Ishikawa (cell line): ENCODE measurements at regions not wholly inside any gene's neighbourhood (a gene's known extent, or its start where the extent isn't known, plus 50 kb on each side); places are given as distances from the start of the nearest gene placed in this dataset.

Experiments used
- CEBPB ChIP-seq: IDR thresholded peaks from 2 replicates; pipeline ENCODE4 v1.6.1; 2012
- CREB1 ChIP-seq: IDR thresholded peaks from 2 replicates; pipeline ENCODE4 v1.6.1; 2012; ENCODE audit warnings: low read depth
- EGR1 ChIP-seq: IDR thresholded peaks from 2 replicates; pipeline ENCODE4 v1.6.1; 2012
- EP300 ChIP-seq: IDR thresholded peaks from 2 replicates; pipeline ENCODE4 v1.6.1; 2012; ENCODE audit warnings: borderline replicate concordance
- FOXM1 ChIP-seq: IDR thresholded peaks from 2 replicates; pipeline ENCODE4 v1.6.1; 2012; ENCODE audit warnings: low read depth, borderline replicate concordance
- MAX ChIP-seq: IDR thresholded peaks from 2 replicates; pipeline ENCODE4 v1.6.1; 2012
- NFIC ChIP-seq: IDR thresholded peaks from 2 replicates; pipeline ENCODE4 v1.6.1; 2012
- RAD21 ChIP-seq: IDR thresholded peaks from 2 replicates; pipeline ENCODE4 v1.6.1; 2012; ENCODE audit warnings: low read depth
- REST ChIP-seq: IDR thresholded peaks from 2 replicates; pipeline ENCODE4 v1.6.1; 2012; ENCODE audit warnings: low read depth, mild to moderate bottlenecking
- TAF1 ChIP-seq: IDR thresholded peaks from 2 replicates; pipeline ENCODE4 v1.6.1; 2012; ENCODE audit warnings: low read depth, mild to moderate bottlenecking
- TCF12 ChIP-seq: IDR thresholded peaks from 2 replicates; pipeline ENCODE4 v1.6.1; 2012; ENCODE audit warnings: low read depth
- TEAD4 ChIP-seq: IDR thresholded peaks from 2 replicates; pipeline ENCODE4 v1.6.1; 2012
- USF1 ChIP-seq: IDR thresholded peaks from 2 replicates; pipeline ENCODE4 v1.6.1; 2012
- YY1 ChIP-seq: IDR thresholded peaks from 2 replicates; pipeline ENCODE4 v1.6.1; 2012; ENCODE audit warnings: low read depth
- ZBTB7A ChIP-seq: IDR thresholded peaks from 2 replicates; pipeline ENCODE4 v1.6.1; 2012; ENCODE audit warnings: low read depth

GRCh38 chr1:224541072-224541790 lies 74.9 kb upstream of the CNIH3 start:
- TF ChIP-seq RAD21: no peak
- no peak for TF ChIP-seq TCF12
- no peak for TF ChIP-seq ZBTB7A
- no peak for TF ChIP-seq TEAD4
- no peak for TF ChIP-seq MAX
- TF ChIP-seq CREB1: no peak
- TF ChIP-seq NFIC: no peak
- no peak for TF ChIP-seq USF1
- no peak for TF ChIP-seq YY1
- TF ChIP-seq EGR1: no peak
- no peak for TF ChIP-seq CEBPB
- no peak for TF ChIP-seq EP300

- TF ChIP-seq REST (no peak), NFIC (0 out of 2 replicates have a peak, but pooled peaks have one; percentile 13)
Measured at GRCh38 chr1:224541901-224542630, 74.1 kb upstream of the CNIH3 start.

- no peak for TF ChIP-seq TEAD4
- TF ChIP-seq EGR1: no peak
- TF ChIP-seq CEBPB: no peak
- no peak for TF ChIP-seq RAD21
Measured at GRCh38 chr1:224542783-224543440, 73.2 kb upstream of the CNIH3 start.

GRCh38 chr1:224543453-224543852 lies 72.7 kb upstream of the CNIH3 start:
- TF ChIP-seq NFIC (no peak), TCF12 (no peak), ZBTB7A (no peak), YY1 (no peak), RAD21 (no peak), EGR1 (no peak), REST (no peak), FOXM1 (no peak), USF1 (no peak), EP300 (no peak), CREB1 (no peak), MAX (no peak), TEAD4 (no peak), CEBPB (no peak), TAF1 (no peak)

- no peak for TF ChIP-seq FOXM1
Measured at GRCh38 chr1:224544346-224545110, 71.6 kb upstream of the CNIH3 start.

- TF ChIP-seq TCF12 (no peak), TAF1 (no peak), CEBPB (no peak), CREB1 (no peak), MAX (no peak), TEAD4 (no peak), FOXM1 (no peak), EGR1 (no peak), ZBTB7A (no peak), REST (no peak), RAD21 (no peak), NFIC (no peak), USF1 (no peak)
Measured at GRCh38 chr1:224545571-224545970, 70.5 kb upstream of the CNIH3 start.
